ENCODE measurements at regions not wholly inside any gene's neighbourhood (a gene's known extent, or its start where the extent isn't known, plus 50 kb on each side); places are given as distances from the start of the nearest gene placed in this dataset.

GRCh38 chr3:94904156-94904674 lies 841.4 kb downstream of the NSUN3 start:
- FAIRE-seq (no peak), DNase-seq (ENCODE audit: insufficient read length, low spot score) (no peak)
- no peak for TF ChIP-seq CTCF (IDR thresholded peaks at IDR 0.05; ENCODE audit: insufficient read depth, missing control alignments)

DNA sequence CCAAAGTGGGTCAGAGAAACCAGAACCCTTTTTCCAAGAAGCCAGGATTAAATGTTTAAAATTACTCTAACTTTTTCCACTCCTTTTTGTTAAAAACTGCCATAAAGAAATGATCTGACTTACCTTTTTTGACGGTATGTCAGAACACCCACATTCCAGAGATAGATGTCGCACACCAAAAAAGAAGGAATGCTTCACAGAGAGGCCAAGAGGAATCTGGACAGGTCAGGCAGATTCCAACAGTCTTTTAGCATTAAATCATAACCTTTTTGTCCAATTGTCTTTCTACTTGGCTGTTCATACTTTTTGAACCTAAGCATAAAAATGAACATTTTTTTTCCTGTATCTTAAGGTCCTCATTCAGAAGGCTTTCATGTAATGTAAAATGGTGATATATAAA lies 846.9 kb downstream of the NSUN3 start:
- no peak for TF ChIP-seq CTCF (IDR thresholded peaks at IDR 0.05; ENCODE audit: insufficient read depth, missing control alignments)
- FAIRE-seq (no peak), DNase-seq (ENCODE audit: insufficient read length, low spot score) (no peak)

GRCh38 chr3:94912656-94913055 lies 849.8 kb downstream of the NSUN3 start:
- DNase-seq (ENCODE audit: insufficient read length, low spot score) (no peak), FAIRE-seq (no peak)
- no peak for TF ChIP-seq CTCF (IDR thresholded peaks at IDR 0.05; ENCODE audit: insufficient read depth, missing control alignments)

DNA sequence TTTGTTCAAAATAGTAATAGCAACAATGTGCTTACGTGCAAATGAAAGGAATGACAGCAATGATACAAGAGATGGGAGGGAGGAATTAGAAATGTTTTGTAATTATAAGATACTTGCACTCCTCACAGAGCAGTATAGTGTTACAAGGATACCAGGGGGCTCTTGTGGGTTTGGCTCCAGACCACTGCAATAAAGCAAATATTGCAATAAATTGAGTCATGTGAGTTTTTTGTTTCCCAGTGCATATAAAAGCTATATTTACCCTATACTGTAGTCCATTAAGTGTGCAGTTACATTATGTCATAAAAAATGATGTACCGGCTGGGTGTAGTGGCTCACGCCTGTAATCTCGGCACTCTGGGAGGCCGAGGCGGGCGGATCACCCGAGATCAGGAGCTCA lies 864.3 kb downstream of the NSUN3 start:
- no peak for FAIRE-seq
- TF ChIP-seq CTCF (IDR thresholded peaks at IDR 0.05; ENCODE audit: insufficient read depth, missing control alignments), result no peak
- DNase-seq (ENCODE audit: insufficient read length, low spot score), result no peak

- DNase-seq (ENCODE audit: insufficient read length, low spot score) (no peak), FAIRE-seq (no peak)
- TF ChIP-seq CTCF (IDR thresholded peaks at IDR 0.05; ENCODE audit: insufficient read depth, missing control alignments), result no peak
Observed at GRCh38 chr3:94928921-94929320, 866.1 kb downstream of the NSUN3 start.

GRCh38 chr3:94935738-94936580 lies 873.1 kb downstream of the NSUN3 start:
- no peak for FAIRE-seq
- no peak for TF ChIP-seq CTCF (IDR thresholded peaks at IDR 0.05; ENCODE audit: insufficient read depth, missing control alignments)

DNA sequence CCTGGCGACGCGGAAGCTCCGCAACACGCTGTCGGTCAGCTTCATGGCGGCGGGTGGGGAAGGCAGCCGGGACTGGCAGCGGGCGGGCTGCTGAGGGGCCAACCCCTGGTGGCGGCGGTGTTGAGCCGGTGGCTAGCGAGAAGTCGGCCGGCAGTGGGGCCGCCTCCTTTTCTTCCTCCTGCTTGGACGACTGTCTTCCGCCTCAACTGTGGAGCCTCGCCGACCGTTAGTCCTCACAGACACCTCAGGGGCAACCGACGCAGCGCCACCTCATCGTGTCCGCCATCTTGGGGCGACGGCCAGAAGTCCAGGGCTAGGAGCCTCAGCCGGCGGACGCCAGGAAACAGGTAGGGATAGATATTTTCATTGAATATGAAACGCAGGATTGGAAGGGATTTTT lies 875.1 kb downstream of the NSUN3 start:
- DNase-seq (ENCODE audit: insufficient read length, low spot score), result no peak
- no peak for TF ChIP-seq CTCF (IDR thresholded peaks at IDR 0.05; ENCODE audit: insufficient read depth, missing control alignments)
- FAIRE-seq, result no peak

More at GRCh38 chr3:94935738-94936580, 873.1 kb downstream of the NSUN3 start:
- no peak for DNase-seq (ENCODE audit: insufficient read length, low spot score)
